Esophagus squamous epithelium (tissue), 5 donors: ENCODE measurements at regions not wholly inside any gene's neighbourhood (a gene's known extent, or its start where the extent isn't known, plus 50 kb on each side); places are given as distances from the start of the nearest gene placed in this dataset.

Experiments used
- DNase-seq: peaks from one replicate; lab custom pipeline; 2025; lab: John Stamatoyannopoulos, UW
- H3K27ac ChIP-seq, 4 donors: fragments of 200-600 bp; sonication (generic); one replicate each; pipeline ENCODE4 v1.5.1; 2016 to 2019; ENCODE audit warnings: mild to moderate bottlenecking in 1 of 4
- H3K27me3 ChIP-seq, 4 donors: fragments of 200-600 bp; sonication (generic); 1 replicate in 3 of 4; 2 replicates in 1 of 4; pipeline versions ENCODE4 v1.5.1 to v1.6.0; 2017 to 2021; ENCODE audit warnings: antibody characterized with exemption in 1 of 4
- H3K36me3 ChIP-seq, 3 donors: fragments of 200-600 bp; sonication (generic); one replicate each; pipeline ENCODE4 v1.5.1; 2016 to 2019
- H3K4me1 ChIP-seq, 3 donors: fragments of 200-600 bp; sonication (generic); one replicate each; pipeline ENCODE4 v1.5.1; 2017 to 2019
- H3K4me3 ChIP-seq, 4 donors: fragments of 200-600 bp; sonication (generic); 1 replicate in 3 of 4; 2 replicates in 1 of 4; pipeline ENCODE4 v1.5.1; 2016 to 2019; ENCODE audit warnings: mild to moderate bottlenecking in 2 of 4, moderate library complexity in 1 of 4
- H3K9me3 ChIP-seq, 3 donors: fragments of 200-600 bp; sonication (generic); one replicate each; pipeline ENCODE4 v1.5.1; 2016 to 2019
- CTCF ChIP-seq, 6 experiments: fragments of 450-650 bp in 4 of 6; fragments of 200-600 bp in 2 of 6; sonication (generic) in 2 of 6; IDR thresholded peaks; one replicate each; pipeline ENCODE4 v1.5.1; 2016 to 2019; ENCODE audit warnings: antibody characterized with exemption in 6 of 6, mild to moderate bottlenecking in 4 of 6, moderate library complexity in 4 of 6
- POLR2A ChIP-seq, 4 donors: fragments of 450-650 bp; IDR thresholded peaks; one replicate each; pipeline ENCODE4 v1.6.1; 2017; ENCODE audit warnings: antibody characterized with exemption in 4 of 4, mild to moderate bottlenecking in 4 of 4, moderate library complexity in 3 of 4
- WGBS, 2 donors: methylation state at CpG; one replicate each; pipeline ENCODE4 v1.1.5; 2018; 5-methylcytosine and 5-hydroxymethylcytosine counted together
- intact Hi-C: fragments of 100-400 bp; cut with DNase I; formaldehyde crosslinking; loops from one replicate; pipeline ENCODE4 v1.15.0; 2022
- donor health status: DM: yes; HTN: yes; CAD: no.

DNA sequence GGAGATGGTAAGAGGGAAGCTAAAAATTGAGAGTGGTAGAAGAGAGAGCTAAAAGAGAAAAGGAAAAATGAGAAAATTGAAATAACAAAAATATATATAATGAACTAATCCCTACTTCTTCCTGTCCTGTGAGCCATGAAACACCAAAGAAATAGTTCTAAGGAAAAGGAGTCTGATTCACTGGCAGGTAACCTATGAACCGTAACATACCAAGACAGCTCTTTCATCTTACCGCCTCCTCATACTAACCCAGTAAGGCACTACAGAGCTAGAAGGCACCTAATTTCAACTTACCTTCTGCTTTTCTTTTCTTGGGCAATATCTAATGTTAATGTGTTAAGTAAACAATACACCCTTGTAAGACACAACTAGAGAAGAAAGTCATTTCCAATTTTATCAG, 297.7 kb upstream of the DIAPH2 start:
- 67 to 83% methylated on average over 2 of the region's 2 CpGs for WGBS, 2 donors
- H3K27me3 ChIP-seq: no peaks in the 10 kb centered on the region
- intact Hi-C loops: no loop called here
- no peak overlapping the region for H3K27ac ChIP-seq
- H3K36me3 ChIP-seq: no peaks in the 10 kb centered on the region
- no peak for TF ChIP-seq POLR2A (IDR thresholded peaks at IDR 0.05)
- no peak for TF ChIP-seq CTCF (IDR thresholded peaks at IDR 0.05)
- no peaks in the 10 kb centered on the region for H3K9me3 ChIP-seq
- H3K4me3 ChIP-seq: no peak overlapping the region
- DNase-seq: no peak
- H3K4me1 ChIP-seq: peaks cover 0 to 14% (median 0%) of the 10 kb centered on the region in 3 donors

GRCh38 chrX:96387801-96388200, 296.8 kb upstream of the DIAPH2 start:
- 63 to 73% methylated on average over 2 of the region's 2 CpGs for WGBS, 2 donors
- DNase-seq: no peak
- Histone ChIP-seq H3K36me3 (no peaks in the 10 kb centered on the region), H3K9me3 (no peaks in the 10 kb centered on the region), H3K27me3 (no peaks in the 10 kb centered on the region), H3K4me1 (peaks cover 0 to 14% (median 0%) of the 10 kb centered on the region in 3 donors), H3K27ac (no peak overlapping the region), H3K4me3 (no peak overlapping the region)
- intact Hi-C loops: no loop called here
- TF ChIP-seq CTCF (IDR thresholded peaks at IDR 0.05) (no peak), POLR2A (IDR thresholded peaks at IDR 0.05) (no peak)

GRCh38 chrX:96389281-96390047, 295.2 kb upstream of the DIAPH2 start:
- no peak for DNase-seq
- Histone ChIP-seq H3K27me3 (no peaks in the 10 kb centered on the region), H3K27ac (no peak overlapping the region), H3K9me3 (no peaks in the 10 kb centered on the region), H3K36me3 (no peaks in the 10 kb centered on the region), H3K4me3 (no peak overlapping the region), H3K4me1 (peaks cover 0 to 14% (median 0%) of the 10 kb centered on the region in 3 donors)
- WGBS, 2 donors: 24 to 64% methylated on average over 5 of the region's 5 CpGs
- TF ChIP-seq POLR2A (IDR thresholded peaks at IDR 0.05) (no peak), CTCF (IDR thresholded peaks at IDR 0.05) (no peak)
- intact Hi-C loops: no loop called here

GRCh38 chrX:96394598-96394997, 290.0 kb upstream of the DIAPH2 start:
- WGBS, 2 donors: 50 to 60% methylated on average over 1 of the region's 1 CpG
- H3K27me3 ChIP-seq: no peaks in the 10 kb centered on the region
- no peak overlapping the region for H3K27ac ChIP-seq
- H3K4me1 ChIP-seq: peaks cover 0 to 5% (median 0%) of the 10 kb centered on the region in 3 donors
- no peaks in the 10 kb centered on the region for H3K36me3 ChIP-seq
- no peak for TF ChIP-seq POLR2A (IDR thresholded peaks at IDR 0.05)
- no peak for DNase-seq
- no peaks in the 10 kb centered on the region for H3K9me3 ChIP-seq
- intact Hi-C loops: no loop called here
- no peak overlapping the region for H3K4me3 ChIP-seq

DNA sequence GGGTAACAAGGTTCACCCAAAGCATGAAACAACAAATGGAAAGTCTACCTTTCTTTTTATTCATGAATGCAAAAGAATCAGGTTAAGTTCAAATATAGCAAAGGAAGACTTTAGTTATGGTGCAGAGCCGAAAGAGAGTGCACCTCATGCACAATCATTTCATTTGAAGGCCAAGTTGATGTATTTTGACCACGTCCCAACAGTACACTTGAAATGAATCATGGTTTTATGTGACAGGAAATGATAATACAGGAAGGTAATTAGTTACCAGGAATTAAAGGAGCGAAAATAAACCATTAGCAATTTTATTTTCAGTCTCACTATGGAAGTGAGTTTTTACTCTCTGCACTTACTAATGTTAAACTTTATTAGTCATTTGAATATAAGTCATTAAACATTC, 281.2 kb upstream of the DIAPH2 start:
- H3K4me1 ChIP-seq: peaks cover 0 to 27% (median 0%) of the 10 kb centered on the region in 3 donors
- no peaks in the 10 kb centered on the region for H3K9me3 ChIP-seq
- no peak for DNase-seq
- no peak for TF ChIP-seq CTCF (IDR thresholded peaks at IDR 0.05)
- no peak for TF ChIP-seq POLR2A (IDR thresholded peaks at IDR 0.05)
- H3K27me3 ChIP-seq: peaks cover 0 to 4% (median 0%) of the 10 kb centered on the region in 4 donors
- H3K4me3 ChIP-seq: no peak overlapping the region
- intact Hi-C loops: no loop called here
- no peak overlapping the region for H3K27ac ChIP-seq
- WGBS, 2 donors: 51 to 58% methylated on average over 3 of the region's 3 CpGs
- H3K36me3 ChIP-seq: no peaks in the 10 kb centered on the region
